IPS DF 6.9 (cell line): ENCODE measurements at regions not wholly inside any gene's neighbourhood (a gene's known extent, or its start where the extent isn't known, plus 50 kb on each side); places are given as distances from the start of the nearest gene placed in this dataset.
"Not testable (repeated sequence)": the region's sequence is repeated elsewhere in the genome, so short reads cannot be mapped to it uniquely, and the experiment has no call there.

ENCODE experiments used
- DNase-seq: peaks from one replicate; pipeline ENCODE4 v3.0.0-alpha.2; 2013; ENCODE audit warnings: low read depth, low spot score
- H3K27ac ChIP-seq: one replicate; pipeline ENCODE4 v1.5.1; 2013; ENCODE audit warnings: low read length, control low read depth
- H3K27me3 ChIP-seq: 2 replicates; pipeline ENCODE4 v1.6.1; 2013; ENCODE audit warnings: mild to moderate bottlenecking, low read length; ENCODE audit not compliant: control insufficient read depth, insufficient read depth
- H3K36me3 ChIP-seq: 2 replicates; pipeline ENCODE4 v1.6.1; 2013; ENCODE audit warnings: low read length; ENCODE audit not compliant: control insufficient read depth, insufficient read depth
- H3K4me1 ChIP-seq: 2 replicates; pipeline ENCODE4 v1.6.1; 2013; ENCODE audit warnings: low read length; ENCODE audit not compliant: control insufficient read depth, insufficient read depth
- H3K4me3 ChIP-seq: 2 replicates; pipeline ENCODE4 v1.5.1; 2013; ENCODE audit warnings: mild to moderate bottlenecking, low read length
- H3K9me3 ChIP-seq: 2 replicates; pipeline ENCODE4 v1.6.1; 2013; ENCODE audit warnings: low read length, inconsistent platforms; ENCODE audit not compliant: control insufficient read depth, insufficient read depth
- WGBS: extraction: QIAGEN DNeasy Blood & Tissue Kit; methylation state at CpG from one replicate; pipeline ENCODE4 v1.1.7; 2013; ENCODE audit warnings: mixed read lengths, missing lambda C conversion rate; ENCODE audit not compliant: insufficient read length, insufficient coverage; 5-methylcytosine and 5-hydroxymethylcytosine counted together

DNA sequence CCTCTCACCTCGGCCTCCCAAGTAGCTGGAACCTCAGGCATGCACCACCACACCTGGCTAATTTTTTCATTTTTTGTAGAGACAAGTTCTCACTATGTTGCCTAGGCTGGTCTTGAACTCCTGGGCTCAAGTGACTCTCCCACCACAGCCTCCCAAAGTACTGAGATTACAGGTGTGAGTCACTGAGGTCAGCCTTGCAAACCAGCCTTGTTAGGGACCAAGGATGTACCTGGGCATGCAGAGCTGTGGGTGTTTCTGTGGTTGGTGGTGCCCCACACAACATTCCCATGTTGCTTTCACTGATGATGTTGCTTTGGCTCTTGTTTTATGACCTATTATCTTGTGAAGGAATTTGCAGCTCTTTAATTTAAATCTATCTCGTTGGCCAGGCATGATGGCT is 54.8 kb downstream of the OTUD1 start:
- no peaks in the 10 kb centered on the region for H3K9me3 ChIP-seq
- WGBS = no CpG with 5 or more reads among the region's 2 CpGs
- DNase-seq = no peak
- no peak overlapping the region for H3K4me3 ChIP-seq
- H3K4me1 ChIP-seq = no peaks in the 10 kb centered on the region; the same call in 1 of the 2 replicates
- H3K36me3 ChIP-seq = no peaks in the 10 kb centered on the region
- H3K27ac ChIP-seq = no peak overlapping the region
- no peaks in the 10 kb centered on the region for H3K27me3 ChIP-seq

DNA sequence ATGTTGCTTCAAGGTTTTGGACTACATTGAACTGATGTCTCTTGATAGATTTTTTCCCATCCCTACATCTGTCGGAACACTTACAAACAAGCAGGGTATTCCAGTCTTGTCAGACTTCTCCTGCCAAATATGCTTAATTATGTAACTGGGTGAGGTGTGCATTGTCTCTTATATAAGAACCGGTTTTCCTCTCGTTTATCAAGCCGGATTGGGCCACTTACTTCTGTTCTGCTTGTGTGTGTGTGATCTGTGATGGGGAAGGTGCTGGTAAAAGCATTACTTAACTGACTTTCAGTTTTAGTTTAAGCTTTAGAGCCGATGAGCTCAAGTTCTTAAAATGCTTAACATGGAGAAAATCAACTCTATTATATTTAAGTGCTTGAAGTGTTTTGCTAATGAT is 57.9 kb downstream of the OTUD1 start:
- no peak overlapping the region for H3K27ac ChIP-seq

DNA sequence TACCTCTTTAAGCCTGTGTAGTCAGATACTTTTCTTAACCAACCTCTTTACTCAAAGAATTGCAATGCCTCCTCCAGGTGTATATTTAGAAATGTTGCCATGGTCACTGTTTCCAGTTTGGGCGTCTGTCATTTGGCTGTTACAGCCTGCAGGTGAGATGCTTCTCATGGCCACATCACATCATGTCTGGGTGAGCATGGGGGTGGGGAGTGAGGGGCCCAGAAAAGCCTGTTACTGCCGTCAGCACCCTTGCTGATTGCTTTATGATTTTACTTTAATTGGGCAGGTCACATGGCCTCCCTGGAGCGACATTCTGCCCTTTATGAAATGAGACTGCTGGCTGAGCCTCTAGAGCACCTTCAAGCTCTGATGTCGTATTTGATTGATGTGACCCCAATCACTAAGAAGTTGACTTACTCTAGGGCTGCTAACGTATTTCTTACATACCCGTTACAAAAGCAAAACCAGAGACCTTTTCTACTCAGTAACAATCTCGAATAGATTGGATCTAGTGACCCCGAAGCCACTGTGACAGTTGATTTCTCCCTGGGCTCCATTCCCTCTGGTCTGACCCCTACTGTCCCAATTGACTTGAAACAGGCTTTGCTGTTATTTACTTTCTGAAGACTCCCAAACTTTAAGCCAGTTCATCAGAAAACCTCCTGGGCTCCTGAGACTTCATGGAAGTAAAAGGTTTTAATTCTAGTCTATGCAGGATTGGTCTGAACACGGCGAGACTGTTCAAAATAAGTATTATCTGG is 60.7 kb downstream of the OTUD1 start:
- Histone ChIP-seq H3K27ac (no peak overlapping the region), H3K4me3 (no peak overlapping the region), H3K27me3 (no peaks in the 10 kb centered on the region), H3K4me1 (no peaks in the 10 kb centered on the region), H3K9me3 (no peaks in the 10 kb centered on the region), H3K36me3 (no peaks in the 10 kb centered on the region)
- no CpG with 5 or more reads among the region's 10 CpGs for WGBS
- no peak for DNase-seq

More for the DNA sequence above, 57.9 kb downstream of the OTUD1 start:
- Histone ChIP-seq H3K9me3 (no peaks in the 10 kb centered on the region), H3K4me3 (no peak overlapping the region), H3K4me1 (no peaks in the 10 kb centered on the region; the same call in 1 of the 2 replicates), H3K27me3 (no peaks in the 10 kb centered on the region), H3K36me3 (no peaks in the 10 kb centered on the region)
- no peak for DNase-seq
- WGBS = no CpG with 5 or more reads among the region's 5 CpGs

DNA sequence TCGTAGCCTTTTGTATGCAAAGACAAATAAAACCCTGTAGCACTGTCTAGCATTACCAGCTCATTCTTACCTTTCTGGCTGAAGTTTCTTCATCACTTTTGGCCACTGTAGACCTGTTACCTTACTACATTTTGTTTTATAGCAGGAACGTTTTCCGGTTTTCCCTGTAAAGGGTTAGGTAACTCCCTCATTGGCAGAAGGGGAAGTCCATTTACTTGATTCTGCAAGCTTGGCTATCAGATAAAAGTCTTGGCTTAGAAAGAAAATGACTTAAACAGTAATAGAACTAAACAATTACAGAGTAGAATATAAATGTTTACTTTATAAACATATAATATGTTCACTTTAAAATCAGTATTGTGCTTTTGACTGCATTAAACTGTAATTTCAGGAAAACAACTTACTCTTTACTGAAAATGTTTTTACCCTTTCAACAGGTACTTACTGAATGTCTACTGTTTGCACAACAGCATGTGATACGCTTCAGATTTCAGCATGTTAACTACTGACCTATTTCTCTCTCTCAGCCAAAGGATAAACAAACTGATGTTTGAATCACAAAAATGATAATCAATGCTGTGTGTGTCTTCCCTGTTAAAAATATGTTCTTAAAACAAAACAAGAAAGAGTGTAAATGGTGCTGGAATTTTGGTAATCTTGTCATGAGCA is 67.1 kb downstream of the OTUD1 start:
- H3K36me3 ChIP-seq = no peaks in the 10 kb centered on the region
- no peaks in the 10 kb centered on the region for H3K9me3 ChIP-seq
- no peak for DNase-seq
- no peak overlapping the region for H3K27ac ChIP-seq
- no peaks in the 10 kb centered on the region for H3K27me3 ChIP-seq
- no CpG with 5 or more reads among the region's 4 CpGs for WGBS
- H3K4me1 ChIP-seq = no peaks in the 10 kb centered on the region
- H3K4me3 ChIP-seq = no peak overlapping the region

DNA sequence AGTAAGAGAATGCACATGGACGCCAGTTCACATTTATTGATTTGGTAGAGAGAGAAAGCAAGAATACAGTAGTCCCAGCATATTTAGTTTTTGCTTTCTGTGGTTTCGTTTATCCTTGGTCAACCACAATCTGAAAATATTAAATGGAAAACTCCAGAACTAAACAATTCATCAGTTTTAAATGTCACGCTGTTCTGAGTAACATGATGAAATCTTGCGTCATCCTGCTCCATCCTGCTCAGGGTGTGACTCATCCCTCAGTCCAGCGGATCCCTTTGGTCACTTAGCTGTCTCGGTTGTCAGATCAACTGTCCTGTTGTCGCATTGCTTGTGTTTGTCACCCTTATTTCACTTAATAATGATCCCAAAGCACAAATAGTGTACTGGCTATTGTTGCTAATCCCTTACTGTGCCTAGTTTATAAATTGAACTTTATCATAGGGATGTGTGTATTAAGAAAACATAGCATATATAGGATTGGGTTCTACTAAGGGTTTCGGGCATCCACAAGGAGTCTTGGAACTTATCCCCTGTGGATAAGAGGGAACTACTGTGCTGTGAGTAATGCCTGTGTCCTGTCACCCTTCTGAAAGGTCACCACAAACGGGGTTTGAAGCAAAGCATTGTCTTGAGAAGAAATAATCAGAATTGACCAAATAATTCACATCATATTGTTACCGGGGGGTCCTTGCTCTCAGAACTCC is 73.6 kb downstream of the OTUD1 start:
- no CpG with 5 or more reads among the region's 10 CpGs for WGBS
- DNase-seq = no peak
- Histone ChIP-seq H3K4me3 (no peak overlapping the region), H3K36me3 (no peaks in the 10 kb centered on the region), H3K27me3 (no peaks in the 10 kb centered on the region), H3K9me3 (no peaks in the 10 kb centered on the region), H3K27ac (no peak overlapping the region), H3K4me1 (no peaks in the 10 kb centered on the region)

DNA sequence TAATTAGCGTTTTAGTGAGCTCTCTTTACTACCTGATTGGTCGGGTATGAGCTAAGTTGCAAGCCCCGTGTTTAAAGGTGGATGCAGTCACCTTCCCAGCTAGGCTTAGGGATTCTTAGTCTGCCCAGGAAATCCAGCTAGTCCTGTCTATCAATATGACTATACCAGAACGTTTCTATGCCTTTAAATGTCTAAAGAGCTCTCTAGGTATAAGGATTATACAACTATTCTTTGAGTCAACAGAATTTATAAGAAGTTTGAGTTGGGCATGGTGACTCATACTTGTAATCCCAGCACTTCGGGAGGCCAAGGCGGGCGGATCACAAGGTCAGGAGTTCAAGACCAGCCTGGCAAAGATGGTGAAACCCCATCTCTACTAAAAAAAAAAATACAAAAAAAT is 74.7 kb downstream of the OTUD1 start:
- H3K36me3 ChIP-seq, DNase-seq, H3K27me3 ChIP-seq, H3K9me3 ChIP-seq, H3K27ac ChIP-seq, H3K4me3 ChIP-seq, H3K4me1 ChIP-seq: not testable (repeated sequence)
- WGBS = no CpG with 5 or more reads among the region's 7 CpGs

DNA sequence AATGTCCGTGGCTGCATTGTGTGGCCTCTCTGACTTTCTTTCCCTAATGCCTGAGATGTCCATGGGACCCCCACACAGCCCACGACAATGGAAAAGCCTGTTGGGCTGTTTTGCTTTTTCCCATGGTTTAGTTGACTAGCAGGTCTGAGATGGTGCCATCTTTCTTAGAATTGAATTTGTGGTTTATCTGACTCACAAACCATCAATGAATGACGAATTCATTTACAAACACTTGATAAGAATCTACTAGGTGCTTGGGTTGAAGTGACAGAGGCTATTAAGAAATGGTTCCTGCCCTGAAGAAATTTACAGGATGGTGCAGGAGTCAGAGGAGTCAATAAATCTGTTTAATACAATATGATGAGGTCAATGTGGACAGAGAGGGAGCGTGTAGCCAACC is 75.4 kb downstream of the OTUD1 start:
- Histone ChIP-seq H3K27ac (no peak overlapping the region), H3K9me3 (no peaks in the 10 kb centered on the region)

DNA sequence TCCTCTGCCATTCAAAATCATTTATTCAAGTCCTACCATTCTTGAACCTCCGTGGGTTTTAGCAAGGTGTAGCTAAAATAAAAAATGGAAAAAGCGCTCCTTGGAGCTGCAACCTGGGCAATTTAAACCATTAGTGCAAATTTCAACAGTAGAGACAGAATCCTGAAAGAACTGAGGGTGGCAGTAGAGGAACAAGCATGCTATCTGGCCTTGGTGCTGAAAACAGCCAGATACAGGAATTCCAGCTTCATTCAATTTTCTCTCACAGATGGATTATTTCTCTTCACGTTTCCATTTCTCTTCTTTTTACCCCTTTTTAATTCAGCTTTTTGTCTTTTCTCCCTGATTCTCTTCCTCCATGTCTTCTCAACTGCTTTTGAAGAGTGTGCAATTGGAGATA is 77.7 kb downstream of the OTUD1 start:
- Histone ChIP-seq H3K27me3 (no peaks in the 10 kb centered on the region), H3K4me3 (no peak overlapping the region), H3K4me1 (no peaks in the 10 kb centered on the region), H3K9me3 (no peaks in the 10 kb centered on the region), H3K36me3 (no peaks in the 10 kb centered on the region), H3K27ac (no peak overlapping the region)
- DNase-seq = no peak
- no CpG with 5 or more reads among the region's 3 CpGs for WGBS

More for the DNA sequence above, 75.4 kb downstream of the OTUD1 start:
- Histone ChIP-seq H3K4me3 (no peak overlapping the region), H3K4me1 (no peaks in the 10 kb centered on the region), H3K27me3 (no peaks in the 10 kb centered on the region), H3K36me3 (no peaks in the 10 kb centered on the region)
- whole genome bisulfite sequencing = no CpG with 5 or more reads among the region's 4 CpGs
- DNase-seq = no peak

DNA sequence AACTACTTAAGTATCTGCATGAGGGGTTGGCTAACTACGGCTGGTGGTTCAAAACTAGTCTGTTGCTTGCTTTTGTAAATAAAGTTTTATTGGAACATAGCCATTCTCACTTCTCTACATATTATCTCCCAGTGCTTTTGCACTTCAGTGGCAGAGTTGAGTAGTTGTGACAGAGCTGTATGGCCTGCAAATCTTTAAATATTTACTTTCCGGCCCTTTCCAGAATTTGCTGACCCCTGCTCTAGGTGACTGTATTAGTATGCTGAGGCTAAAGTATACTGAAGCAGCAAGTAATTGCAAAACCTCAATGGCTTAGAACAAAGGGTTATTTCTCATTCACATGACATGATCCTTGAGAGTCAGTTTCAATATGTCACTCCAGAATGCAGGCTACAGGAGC is 78.3 kb downstream of the OTUD1 start:
- WGBS = no CpG with 5 or more reads among the region's 2 CpGs
- H3K36me3 ChIP-seq = no peaks in the 10 kb centered on the region
- DNase-seq = no peak
- no peaks in the 10 kb centered on the region for H3K4me1 ChIP-seq
- no peaks in the 10 kb centered on the region for H3K9me3 ChIP-seq
- H3K27me3 ChIP-seq = no peaks in the 10 kb centered on the region
- no peak overlapping the region for H3K27ac ChIP-seq
- H3K4me3 ChIP-seq = no peak overlapping the region

DNA sequence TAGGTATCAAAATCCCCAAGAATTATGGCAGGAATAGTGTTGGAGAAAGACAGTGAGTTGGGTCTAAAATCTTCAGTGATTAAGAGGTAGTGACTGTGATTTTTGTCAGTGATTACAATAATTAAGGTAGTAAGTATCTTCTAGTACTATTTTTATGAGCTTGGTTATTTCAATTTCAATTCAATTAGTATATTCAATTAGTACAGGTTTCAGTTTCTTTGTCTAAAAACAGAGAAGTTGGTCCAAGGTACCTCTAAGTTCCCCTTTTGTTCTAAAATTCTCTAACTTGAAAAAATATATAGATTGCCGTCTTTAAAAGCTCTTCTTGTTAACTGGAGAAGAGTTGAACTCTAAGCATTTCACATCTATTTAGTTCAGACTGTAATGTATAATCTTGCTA is 82.9 kb downstream of the OTUD1 start:
- Histone ChIP-seq H3K27me3 (no peaks in the 10 kb centered on the region), H3K36me3 (no peaks in the 10 kb centered on the region), H3K27ac (no peak overlapping the region), H3K4me1 (no peaks in the 10 kb centered on the region), H3K4me3 (no peak overlapping the region), H3K9me3 (no peaks in the 10 kb centered on the region)
- no peak for DNase-seq
- no CpG with 5 or more reads among the region's 1 CpG for WGBS
